CD4-positive, alpha-beta T cell treated with Interleukin-6 at 100 ng/mL for 8 hours (primary cell): ENCODE measurements at regions not wholly inside any gene's neighbourhood (a gene's known extent, or its start where the extent isn't known, plus 50 kb on each side); places are given as distances from the start of the nearest gene placed in this dataset.
A peak's percentile ranks its signal among the peaks of the same experiment; 100 is the strongest.
"Not testable (repeated sequence)": the region's sequence is repeated elsewhere in the genome, so short reads cannot be mapped to it uniquely, and the experiment has no call there.

Experiments
- DNase-seq: peaks from one replicate; pipeline ENCODE4 v3.0.0-alpha.2; 2020; ENCODE audit warnings: mixed read lengths, low spot score

DNA sequence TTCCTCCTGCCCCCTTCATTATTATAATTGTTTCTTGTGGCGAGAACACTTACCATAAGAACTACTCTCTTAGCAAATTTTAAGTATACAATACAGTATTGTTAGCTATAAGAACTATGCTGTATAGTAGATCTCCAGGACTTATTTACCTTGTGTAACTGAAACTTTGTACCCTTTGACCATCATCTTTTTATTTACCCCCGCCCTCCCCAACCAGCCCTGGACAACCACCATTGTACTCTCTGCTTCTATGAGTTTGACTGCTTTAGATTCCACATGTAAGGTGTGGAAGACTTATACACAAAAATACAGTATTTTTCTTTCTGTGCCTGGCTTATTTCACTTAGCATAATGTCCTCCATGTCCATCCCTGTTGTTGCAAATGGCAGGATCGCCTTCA lies 161.1 kb downstream of the PHF8 start:
- no peak for DNase-seq

DNA sequence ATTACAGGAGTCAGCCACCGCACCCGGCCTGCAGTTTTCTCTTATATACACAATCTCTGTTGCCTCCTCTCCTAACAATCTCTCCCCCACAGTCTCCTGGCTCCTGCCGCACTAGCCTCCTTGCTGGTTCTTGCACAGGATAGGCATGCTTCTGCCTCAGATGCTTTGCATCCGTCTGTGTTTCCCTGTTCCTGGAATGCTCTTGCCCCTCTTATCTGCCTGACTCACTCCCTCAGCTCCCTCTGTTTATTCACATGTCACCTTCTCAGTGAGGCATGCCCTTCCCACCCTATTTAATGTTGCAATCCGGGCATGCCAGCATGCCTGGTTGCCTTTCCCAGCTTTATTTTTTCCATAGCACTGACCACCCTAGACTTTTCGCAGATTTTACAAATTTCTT lies 161.9 kb downstream of the PHF8 start:
- no peak for DNase-seq

DNA sequence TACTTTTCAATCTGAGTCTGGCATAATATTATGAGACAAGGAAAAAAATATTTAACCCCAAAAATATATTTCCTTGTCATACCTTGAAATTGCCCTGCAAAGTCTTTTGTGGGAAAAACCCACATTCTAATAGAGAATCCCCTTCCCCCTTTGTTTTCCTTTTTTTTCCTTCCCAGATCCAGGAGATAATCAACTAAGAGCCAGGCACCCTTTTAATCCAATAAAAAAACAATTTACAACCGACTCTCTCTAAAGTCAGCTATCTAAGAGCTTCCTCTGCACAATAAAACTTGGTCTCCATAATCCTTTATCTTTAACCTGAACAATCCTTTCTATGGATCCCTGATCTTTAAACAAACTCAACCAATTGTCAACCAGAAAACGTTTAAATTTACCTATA lies 163.5 kb downstream of the PHF8 start:
- not testable (repeated sequence) for DNase-seq

- DNase-seq, result no peak
Observed at GRCh38 chrX:53859890-53860289, 173.4 kb upstream of the HUWE1 start.

GRCh38 chrX:53831662-53832635 lies 145.4 kb upstream of the HUWE1 start:
- peak; percentile 42 for DNase-seq

GRCh38 chrX:53824686-53825085 lies 138.2 kb upstream of the HUWE1 start:
- no peak for DNase-seq

DNA sequence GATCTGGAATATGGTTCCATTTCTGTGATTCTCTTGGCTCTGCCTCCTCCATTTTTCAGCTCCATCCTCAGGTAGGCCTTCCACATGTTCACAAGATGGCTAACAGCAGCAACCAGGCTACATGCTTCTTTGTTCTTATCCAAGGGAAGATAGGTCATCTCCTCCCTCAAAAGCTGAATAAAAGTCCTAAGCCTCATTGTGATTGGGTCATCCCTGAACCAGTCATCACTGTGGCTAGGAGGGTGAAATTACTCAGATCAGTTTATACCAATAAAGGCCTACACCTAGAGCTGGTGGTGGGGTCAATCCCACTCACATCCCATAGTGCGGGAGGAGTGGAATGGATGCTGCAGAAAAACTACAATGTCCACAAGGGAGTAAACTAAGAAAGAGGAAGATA lies 131.6 kb upstream of the HUWE1 start:
- not testable (repeated sequence) for DNase-seq

- DNase-seq, result no peak
Observed at GRCh38 chrX:53817548-53817947, 131.0 kb upstream of the HUWE1 start.

DNA sequence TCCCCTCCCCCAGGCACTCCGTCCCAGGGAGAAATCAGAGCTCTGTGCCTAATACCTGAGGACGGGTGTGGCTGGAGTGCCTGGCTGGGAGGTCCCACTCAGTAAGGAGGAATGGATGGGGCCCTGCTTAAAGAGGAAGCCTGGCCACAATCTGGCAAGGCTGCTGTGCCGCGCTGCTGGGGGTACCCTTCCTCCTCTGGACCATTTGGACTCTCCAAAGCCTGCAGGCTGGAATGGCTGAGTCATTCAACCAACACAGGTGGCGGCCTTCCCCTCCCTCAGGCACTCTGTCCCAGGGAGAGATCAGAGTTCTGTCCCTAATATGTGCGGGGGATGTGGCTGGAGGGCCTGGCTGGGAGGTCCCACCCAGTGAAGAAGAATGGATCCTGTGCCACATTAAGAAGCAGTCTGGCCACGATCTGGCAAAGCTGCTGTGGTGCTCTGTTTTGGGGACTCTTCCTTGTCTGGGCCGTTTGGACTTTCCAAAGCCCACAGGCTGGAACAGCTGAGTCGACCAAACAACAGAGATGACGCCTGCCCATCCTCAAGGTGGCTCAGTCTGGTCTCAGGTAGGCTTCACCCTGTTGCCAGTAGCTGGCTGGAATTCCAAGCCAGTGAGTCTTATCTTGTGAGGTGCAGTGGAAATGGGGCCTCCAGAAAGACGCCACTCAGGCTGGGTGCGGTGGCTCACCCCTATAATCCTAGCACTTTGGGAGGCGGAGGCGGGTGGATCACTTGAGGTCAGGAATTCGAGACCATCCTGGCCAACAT lies 127.3 kb upstream of the HUWE1 start:
- no peak for DNase-seq

DNA sequence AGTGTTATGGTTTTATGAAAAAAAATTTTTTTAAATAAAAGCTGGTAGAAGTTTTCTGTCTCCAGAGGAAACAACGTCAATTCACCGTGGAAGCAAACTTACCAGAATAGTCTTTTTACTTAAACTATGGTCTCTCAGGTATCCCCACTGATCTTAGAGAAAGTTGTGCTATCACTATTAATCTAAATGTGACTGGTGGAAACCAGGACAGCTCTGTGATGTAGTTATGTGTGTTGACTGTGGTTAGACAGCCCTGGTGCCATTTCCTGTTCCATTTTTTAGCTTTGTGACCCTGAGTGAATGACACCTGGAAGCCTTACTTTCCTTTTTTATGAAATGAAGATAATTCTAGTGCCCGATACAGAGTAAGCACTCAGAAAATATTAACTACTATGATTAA lies 111.8 kb upstream of the HUWE1 start:
- no peak for DNase-seq

GRCh38 chrX:53795576-53795975 lies 109.1 kb upstream of the HUWE1 start:
- DNase-seq, result no peak

GRCh38 chrX:53794181-53794580 lies 107.7 kb upstream of the HUWE1 start:
- DNase-seq, result no peak

DNA sequence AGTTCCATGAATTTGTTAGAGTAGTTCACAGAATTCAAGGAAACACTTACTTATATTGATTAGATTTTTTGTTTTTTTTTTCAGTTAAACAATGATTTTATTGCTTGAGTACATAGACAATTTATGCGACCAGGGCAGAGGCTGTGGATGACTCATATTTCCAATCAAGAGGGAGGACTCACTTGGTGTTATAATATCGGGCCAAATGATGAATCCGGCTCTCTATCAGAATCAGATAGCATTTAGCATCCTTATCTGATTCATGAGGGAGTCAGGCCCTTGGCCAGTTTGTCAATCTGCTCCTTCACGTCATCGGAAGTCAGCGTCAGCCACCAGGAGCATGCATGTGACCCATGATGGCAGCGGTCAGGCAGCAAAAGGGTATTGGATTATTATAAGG lies 82.3 kb upstream of the HUWE1 start:
- DNase-seq, result no peak

GRCh38 chrX:53768451-53768850 lies 81.9 kb upstream of the HUWE1 start:
- DNase-seq, result no peak

GRCh38 chrX:53767544-53767943 lies 81.0 kb upstream of the HUWE1 start:
- DNase-seq, result no peak

GRCh38 chrX:53757181-53757580 lies 70.7 kb upstream of the HUWE1 start:
- not testable (repeated sequence) for DNase-seq

GRCh38 chrX:53746718-53747117 lies 60.2 kb upstream of the HUWE1 start:
- DNase-seq, result no peak

- no peak for DNase-seq
Observed at GRCh38 chrX:53743244-53743643, 56.7 kb upstream of the HUWE1 start.

DNA sequence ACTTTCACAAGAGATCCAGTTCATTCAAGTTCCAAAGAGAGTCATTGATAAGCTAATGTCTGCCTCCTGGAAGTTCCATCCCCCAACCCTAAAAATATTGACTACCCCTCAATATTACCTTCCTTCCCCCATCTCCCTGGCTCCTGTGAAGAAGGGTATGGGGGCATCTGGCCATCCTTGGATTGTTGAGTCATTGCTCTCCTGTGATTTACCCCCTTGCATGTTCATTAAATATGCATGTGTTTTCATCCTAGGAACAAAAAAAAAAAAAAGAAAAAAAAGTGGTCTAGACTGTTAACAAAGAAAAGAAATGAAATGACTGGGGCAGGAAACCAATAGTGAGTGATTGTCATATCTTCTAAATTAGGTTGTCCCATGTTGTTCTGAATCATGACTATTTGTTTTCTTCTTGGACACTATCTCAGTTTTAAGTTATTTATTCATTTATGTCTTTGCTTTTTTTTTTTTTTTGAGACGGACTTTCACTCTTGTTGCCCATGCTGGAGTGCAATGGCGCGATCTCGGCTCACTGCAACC lies 51.9 kb upstream of the HUWE1 start:
- no peak for DNase-seq
